ENCODE measurements at regions not wholly inside any gene's neighbourhood (a gene's known extent, or its start where the extent isn't known, plus 50 kb on each side); places are given as distances from the start of the nearest gene placed in this dataset.

DNA sequence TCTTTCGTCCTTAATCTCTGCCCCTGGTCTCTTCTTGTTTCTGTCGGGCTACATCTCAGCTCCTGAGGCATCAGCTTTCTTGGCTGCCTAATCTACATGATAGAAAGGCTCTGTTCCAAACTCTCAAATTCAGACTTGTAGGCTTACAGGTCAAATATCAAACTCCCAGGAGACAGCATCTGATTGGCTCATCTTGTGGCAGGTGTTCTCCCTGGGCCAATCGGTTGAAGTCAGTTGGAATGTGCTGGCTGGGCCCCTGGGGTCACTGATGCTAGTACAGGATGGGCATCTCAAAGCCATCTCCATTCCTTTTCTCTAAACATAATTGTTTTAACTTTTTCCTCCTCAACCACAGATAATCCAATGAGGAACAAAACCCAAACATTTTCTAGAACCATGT, 198.7 kb downstream of the CNTN3 start:
- TF ChIP-seq, protein P1, sequence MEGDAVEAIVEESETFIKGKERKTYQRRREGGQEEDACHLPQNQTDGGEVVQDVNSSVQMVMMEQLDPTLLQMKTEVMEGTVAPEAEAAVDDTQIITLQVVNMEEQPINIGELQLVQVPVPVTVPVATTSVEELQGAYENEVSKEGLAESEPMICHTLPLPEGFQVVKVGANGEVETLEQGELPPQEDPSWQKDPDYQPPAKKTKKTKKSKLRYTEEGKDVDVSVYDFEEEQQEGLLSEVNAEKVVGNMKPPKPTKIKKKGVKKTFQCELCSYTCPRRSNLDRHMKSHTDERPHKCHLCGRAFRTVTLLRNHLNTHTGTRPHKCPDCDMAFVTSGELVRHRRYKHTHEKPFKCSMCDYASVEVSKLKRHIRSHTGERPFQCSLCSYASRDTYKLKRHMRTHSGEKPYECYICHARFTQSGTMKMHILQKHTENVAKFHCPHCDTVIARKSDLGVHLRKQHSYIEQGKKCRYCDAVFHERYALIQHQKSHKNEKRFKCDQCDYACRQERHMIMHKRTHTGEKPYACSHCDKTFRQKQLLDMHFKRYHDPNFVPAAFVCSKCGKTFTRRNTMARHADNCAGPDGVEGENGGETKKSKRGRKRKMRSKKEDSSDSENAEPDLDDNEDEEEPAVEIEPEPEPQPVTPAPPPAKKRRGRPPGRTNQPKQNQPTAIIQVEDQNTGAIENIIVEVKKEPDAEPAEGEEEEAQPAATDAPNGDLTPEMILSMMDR (IDR thresholded peaks at IDR 0.05), result no peak
- no peak for TF ChIP-seq EP300 (IDR thresholded peaks at IDR 0.05)
